GM03348 (cell line): ENCODE measurements at regions not wholly inside any gene's neighbourhood (a gene's known extent, or its start where the extent isn't known, plus 50 kb on each side); places are given as distances from the start of the nearest gene placed in this dataset.
"Not testable (repeated sequence)": the region's sequence is repeated elsewhere in the genome, so short reads cannot be mapped to it uniquely, and the experiment has no call there.

Source experiments
- DNase-seq: peaks from one replicate; pipeline ENCODE4 v3.0.0; 2012; ENCODE audit warnings: low spot score

- DNase-seq = no peak
Measured at GRCh38 chr2:239819091-239819973, 205.8 kb downstream of the NDUFA10 start.

GRCh38 chr2:239818531-239819011 lies 206.6 kb downstream of the NDUFA10 start:
- no peak for DNase-seq

DNA sequence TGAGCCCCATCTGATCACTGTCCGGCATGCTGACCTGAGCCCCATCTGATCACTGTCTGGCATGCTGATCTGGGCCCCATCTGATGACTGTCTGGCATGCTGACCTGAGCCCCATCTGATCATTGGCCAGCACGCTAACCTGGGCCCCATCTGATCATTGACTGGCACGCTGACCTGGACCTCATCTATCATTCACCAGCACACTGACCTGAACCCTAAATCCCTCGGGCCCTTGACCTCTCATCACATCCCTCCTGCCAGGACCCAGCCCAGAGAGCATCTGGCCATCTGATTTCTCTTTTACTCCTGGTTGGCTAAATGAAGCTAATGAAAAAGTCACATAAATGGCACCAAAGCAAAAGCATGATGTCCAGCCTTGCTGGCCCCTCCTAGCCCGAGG lies 207.1 kb downstream of the NDUFA10 start:
- no peak for DNase-seq

DNA sequence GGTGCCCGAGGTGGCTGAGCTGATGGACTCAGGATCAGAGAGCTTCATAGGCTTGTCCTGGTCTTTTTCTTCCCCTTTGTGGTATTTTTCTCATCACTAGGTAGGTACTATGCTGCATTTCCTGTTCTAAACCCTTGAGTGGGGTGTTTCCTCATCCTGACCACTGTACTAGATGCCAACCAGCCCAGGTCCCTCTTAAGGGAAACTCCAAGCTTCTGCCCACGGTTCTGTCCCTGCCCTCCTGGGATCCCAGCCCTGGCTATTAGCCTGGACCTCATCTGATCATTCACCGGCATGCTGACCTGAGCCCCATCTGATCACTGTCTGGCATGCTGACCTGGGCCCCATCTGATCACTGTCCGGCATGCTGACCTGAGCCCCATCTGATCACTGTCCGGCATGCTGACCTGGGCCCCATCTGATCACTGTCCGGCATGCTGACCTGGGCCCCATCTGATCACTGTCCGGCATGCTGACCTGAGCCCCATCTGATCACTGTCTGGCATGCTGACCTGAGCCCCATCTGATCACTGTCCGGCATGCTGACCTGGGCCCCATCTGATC lies 207.6 kb downstream of the NDUFA10 start:
- not testable (repeated sequence) for DNase-seq

DNA sequence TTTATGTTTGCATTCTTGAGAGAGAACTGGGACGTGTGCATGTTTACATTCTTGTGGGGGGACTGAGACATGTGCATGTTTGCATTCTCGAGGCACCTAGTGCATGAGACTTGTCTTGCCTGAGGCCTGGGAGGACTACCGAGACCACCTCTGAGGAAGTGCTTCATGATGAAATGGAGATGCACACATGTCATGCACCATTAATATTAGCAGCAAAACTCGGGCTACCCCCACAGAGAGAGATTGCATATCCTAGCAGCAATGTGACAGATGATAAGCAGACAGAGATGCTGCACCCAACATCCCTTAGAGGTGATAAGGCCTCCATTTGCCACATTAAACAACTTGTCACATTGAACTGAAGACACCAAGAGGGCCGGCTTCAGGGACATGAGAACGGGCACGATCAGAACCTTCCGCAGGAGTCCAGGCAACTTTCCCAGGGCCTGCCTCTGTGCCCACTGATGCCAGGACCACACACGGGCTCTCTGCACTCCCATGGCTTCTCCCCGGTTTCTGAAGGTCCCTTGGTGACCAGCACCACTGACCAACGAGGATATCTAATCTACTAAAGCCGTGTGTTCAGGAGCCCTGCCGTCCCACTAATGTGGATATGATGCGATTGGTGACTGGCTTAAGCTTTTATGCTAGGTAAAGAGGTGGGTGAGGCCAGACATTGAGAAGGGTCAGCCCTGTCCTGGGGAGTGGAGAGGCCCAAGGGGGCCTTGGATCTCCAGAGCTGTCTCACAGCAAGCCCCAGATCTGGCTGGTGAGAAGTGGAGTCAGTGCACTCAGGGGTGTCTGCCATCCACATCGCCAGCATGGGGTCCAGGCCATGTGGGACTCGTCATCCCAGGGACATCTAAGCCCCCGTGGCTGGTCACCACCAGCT lies 208.3 kb downstream of the NDUFA10 start:
- DNase-seq = no peak

- DNase-seq = no peak
Measured at GRCh38 chr2:239815671-239816070, 209.5 kb downstream of the NDUFA10 start.

DNA sequence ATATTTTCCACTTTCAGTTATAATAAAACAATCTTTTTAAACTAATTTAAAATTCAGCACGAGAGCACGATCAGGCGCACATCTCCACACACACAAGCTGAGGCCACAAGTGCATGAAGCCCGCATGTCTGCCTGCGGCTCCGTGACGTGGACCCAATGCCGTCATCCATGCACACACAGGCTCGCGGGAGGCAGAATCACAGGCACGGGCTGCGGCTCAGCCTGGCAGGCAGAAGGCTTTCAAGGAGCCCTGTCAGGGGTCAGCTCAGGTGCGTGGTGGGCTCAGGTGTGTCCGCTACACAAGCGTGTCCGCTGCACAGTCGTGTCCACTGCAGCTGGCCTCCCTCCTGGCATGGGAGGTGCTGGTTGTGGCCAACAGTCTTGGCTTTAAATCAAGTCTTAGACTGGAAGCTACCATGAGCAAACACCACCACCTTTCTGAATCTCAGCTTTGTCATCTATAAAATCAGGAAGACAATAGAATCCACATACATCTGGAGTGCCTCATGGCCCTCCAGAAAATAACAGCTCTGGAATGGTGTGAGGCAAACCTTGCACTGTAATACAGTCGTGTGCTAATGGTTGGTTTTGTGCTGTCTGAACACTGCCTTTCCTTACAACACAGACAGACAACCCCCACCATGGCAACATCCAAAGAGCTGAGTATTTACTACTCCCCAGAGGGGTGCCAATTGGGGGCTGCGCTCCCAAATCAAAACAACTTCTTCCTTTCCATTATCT lies 210.1 kb downstream of the NDUFA10 start:
- no peak for DNase-seq

DNA sequence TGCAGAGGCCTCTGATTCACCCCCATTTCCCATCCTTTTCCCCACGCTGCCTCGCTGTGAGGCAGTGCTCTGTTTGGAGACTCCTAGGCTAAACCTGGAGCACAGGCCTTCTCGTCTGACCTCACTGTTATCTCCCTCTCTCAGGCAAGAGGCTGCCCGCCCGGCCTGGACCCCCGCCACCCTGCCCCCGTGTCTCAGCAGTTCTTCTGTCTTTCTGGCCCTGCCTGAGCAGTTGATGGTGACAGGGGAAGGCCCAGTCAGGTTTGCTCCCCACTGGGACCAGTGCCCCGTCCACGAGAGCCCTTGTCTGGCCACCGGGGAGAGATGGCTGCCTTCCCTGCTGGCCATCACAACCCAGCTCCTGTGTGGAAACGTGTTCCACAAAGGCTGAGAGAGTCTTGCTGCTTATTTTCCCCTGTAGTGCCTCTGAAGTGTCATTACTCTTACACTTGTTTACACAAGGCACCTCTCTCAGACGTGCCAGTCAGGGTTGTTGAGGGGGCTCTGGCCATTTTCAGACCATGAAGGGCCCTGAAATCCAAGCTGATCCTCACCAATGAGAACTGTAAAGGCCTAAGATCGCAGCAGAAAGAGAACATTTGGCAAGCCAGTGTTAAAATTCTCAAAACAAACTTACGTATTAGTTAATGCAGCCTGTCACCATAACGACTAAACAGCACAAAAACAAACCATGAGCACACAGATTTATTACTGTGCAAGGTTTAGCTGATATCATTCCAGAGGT lies 210.9 kb downstream of the NDUFA10 start:
- no peak for DNase-seq

DNA sequence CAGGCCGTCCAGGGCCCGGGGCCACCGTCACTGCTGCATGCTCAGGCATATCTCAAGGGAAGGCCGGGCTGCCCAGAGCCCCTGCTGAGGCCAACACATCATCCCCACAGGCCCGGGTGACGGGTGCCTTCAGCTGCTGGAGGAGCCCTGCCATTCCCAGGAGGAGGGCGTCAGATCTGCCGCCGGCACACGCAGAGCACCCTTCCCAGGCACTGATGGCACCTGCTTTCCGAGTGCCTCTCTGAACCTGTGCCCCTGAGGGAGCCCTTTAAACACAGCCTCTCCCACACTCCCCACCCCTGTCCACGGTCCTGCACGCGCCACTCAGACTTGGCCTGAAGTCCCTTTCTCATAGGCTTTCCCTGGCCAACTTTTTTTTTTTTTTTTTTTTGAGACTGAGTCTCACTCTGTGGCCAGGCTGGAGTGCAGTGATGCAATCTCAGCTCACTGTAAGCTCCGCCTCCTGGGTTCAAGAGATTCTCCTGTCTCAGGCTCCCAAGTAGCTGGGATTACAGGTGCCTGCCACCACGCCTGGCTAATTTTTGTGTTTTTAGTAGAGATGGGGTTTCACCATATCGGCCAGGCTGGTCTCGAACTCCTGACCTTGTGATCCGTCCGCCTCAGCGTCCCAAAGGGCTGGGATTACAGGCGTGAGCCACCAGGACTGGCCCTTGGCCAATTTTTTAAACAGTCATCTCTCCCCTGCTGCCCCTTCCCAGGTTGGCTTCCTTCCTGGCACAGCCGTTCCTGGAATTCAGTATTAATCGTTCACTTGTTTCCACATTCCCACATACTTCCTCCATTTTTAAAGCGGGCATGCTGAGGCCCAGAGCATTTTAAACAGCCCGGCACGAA lies 211.7 kb downstream of the NDUFA10 start:
- no peak for DNase-seq

- DNase-seq = no peak
Measured at GRCh38 chr2:239811806-239812560, 213.2 kb downstream of the NDUFA10 start.

DNA sequence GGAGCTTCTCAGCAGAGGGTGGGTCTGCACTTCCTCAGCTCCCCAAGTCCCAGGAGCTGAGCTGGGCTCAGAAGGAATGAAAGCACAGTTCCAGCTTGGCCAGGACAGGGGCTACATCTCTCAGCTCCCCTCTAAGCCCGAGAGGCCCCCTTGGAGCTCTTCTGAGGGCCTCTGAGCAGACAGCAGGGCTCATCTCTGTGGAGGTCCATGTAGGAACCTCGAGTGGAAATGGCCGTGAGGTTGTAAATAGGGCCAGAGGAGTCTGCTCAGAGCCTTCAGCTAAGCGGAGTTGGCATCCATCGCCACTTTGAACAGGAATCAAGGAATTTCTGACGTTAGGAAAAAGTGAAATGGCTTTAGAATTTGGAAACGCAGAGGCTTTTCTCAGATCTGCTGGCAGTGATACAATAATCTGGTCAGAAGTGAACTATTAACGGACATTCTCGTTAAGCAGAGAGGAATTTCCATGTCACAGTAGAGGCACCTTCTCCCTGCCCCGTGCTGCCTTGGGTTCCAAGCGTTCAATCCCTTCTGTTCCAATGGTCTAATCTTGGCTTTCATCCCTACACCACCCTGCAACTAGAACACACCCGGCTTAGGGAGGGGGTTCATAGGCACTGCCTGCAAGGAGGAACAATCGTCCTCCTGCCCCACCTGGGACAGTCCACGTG lies 213.9 kb downstream of the NDUFA10 start:
- no peak for DNase-seq

- DNase-seq = no peak
Measured at GRCh38 chr2:239809391-239809790, 215.8 kb downstream of the NDUFA10 start.

GRCh38 chr2:239807568-239807967 lies 217.6 kb downstream of the NDUFA10 start:
- DNase-seq = no peak

DNA sequence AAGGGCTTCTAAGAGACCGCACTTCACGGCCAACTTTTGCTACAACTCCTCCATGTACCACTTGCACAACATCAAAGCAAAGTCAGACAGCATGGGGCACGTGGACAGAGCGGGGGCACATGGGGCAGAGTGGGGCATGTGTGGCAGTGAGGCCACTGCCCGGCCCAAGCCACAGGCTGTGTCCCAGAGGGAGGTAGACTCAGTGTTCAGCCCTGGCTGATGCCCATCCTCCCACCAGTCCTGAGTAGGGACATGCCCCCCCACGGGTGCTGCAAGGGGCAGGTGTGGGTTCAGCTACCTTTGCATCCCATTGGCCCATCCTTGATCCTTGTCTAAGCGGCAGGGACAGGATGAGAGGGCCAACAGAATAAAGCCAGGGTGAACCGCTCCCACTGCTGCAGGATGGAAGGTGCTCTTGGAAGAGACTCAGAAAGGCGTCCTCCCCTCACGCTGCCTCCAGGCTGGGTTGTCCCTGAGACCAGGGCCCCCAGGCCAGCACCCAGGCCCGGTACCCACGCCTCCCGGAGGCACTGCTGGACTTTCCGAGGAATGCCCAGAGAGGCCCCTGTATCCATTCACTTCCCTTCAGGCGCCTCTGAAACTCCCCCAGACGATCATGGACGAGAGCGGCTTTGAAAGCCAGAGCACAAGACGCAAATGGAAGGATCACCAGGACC lies 218.2 kb downstream of the NDUFA10 start:
- no peak for DNase-seq

DNA sequence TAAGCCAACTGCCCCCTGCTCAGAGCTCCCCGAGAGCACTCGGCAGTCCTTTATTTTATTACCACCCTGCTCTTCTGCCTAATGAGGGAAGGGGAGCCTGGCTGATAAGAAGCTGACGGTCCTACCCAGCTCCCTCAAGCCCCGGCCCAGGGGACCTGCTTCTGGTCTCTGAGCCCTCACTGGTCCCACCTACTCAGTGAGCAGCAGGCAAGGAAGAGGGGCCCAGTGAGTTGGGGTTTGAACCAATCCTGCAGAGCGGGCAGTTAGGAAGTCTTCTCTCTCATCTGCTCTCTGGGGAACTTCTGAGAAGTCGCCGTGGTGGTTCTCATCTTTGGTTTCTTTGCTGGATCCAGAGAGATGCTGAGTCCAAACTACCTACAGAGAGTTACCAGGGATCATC lies 218.9 kb downstream of the NDUFA10 start:
- DNase-seq = no peak

GRCh38 chr2:239805414-239805813 lies 219.7 kb downstream of the NDUFA10 start:
- DNase-seq = no peak

DNA sequence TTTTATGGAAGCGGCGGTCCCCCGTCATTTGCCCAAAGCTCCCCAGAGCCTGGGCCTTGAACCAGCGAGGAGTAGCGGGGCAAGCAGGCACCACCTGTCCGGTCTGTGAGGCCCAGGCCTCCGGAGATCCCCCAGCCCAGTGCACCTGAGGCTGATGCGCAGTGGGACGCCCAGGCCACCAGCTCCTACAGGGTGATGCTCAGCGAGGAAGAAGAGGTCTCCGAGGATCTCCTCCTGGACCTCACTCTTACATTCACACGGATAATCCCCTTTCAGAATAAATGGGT lies 220.2 kb downstream of the NDUFA10 start:
- DNase-seq = no peak
